Gastroesophageal sphincter (tissue), 4 donors: ENCODE measurements at regions not wholly inside any gene's neighbourhood (a gene's known extent, or its start where the extent isn't known, plus 50 kb on each side); places are given as distances from the start of the nearest gene placed in this dataset.

ENCODE experiments used
- ATAC-seq: fragments of 150-250 bp; one replicate; pipeline ENCODE4 v1.9.1; 2016; ENCODE audit warnings: mild to moderate bottlenecking, moderate library complexity
- H3K27ac ChIP-seq, 4 donors: fragments of 200-600 bp; sonication (generic) in 3 of 4; 1 replicate in 3 of 4; 2 replicates in 1 of 4; pipeline ENCODE4 v1.5.1; 2016 to 2019
- H3K27me3 ChIP-seq: fragments of 200-600 bp; sonication (generic); one replicate; pipeline ENCODE4 v1.5.1; 2019
- H3K36me3 ChIP-seq, 2 donors: fragments of 200-600 bp; sonication (generic); one replicate each; pipeline ENCODE4 v1.5.1; 2019; ENCODE audit warnings: control low read depth in 1 of 2
- H3K4me1 ChIP-seq, 3 donors: fragments of 200-600 bp; sonication (generic); 1 replicate in 2 of 3; 2 replicates in 1 of 3; pipeline ENCODE4 v1.5.1; 2016 to 2019; ENCODE audit warnings: control low read depth in 2 of 3
- H3K4me3 ChIP-seq, 2 donors: fragments of 200-600 bp; sonication (generic); one replicate each; pipeline ENCODE4 v1.5.1; 2019; ENCODE audit warnings: mild to moderate bottlenecking in 1 of 2, moderate library complexity in 1 of 2
- H3K9me3 ChIP-seq, 3 donors: fragments of 200-600 bp; sonication (generic); one replicate each; pipeline ENCODE4 v1.5.1; 2017 to 2019; ENCODE audit warnings: control low read depth in 2 of 3
- CTCF ChIP-seq, 4 experiments: fragments of 200-600 bp in 2 of 4; fragments of 450-650 bp in 2 of 4; sonication (generic) in 1 of 4; IDR thresholded peaks; one replicate each; pipeline ENCODE4 v1.5.1; 2017 to 2019; ENCODE audit warnings: antibody characterized with exemption in 4 of 4, mild to moderate bottlenecking in 2 of 4, moderate library complexity in 2 of 4
- EP300 ChIP-seq: sonication (generic); formaldehyde crosslinking; IDR thresholded peaks from one replicate; pipeline ENCODE4 v1.6.1; 2017; ENCODE audit warnings: antibody characterized with exemption, mild to moderate bottlenecking
- POLR2A ChIP-seq, 2 donors: fragments of 450-650 bp; IDR thresholded peaks; one replicate each; pipeline ENCODE4 v1.6.1; 2017; ENCODE audit warnings: antibody characterized with exemption in 2 of 2, mild to moderate bottlenecking in 2 of 2, moderate library complexity in 1 of 2
- POLR2AphosphoS5 ChIP-seq: sonication (generic); formaldehyde crosslinking; IDR thresholded peaks from one replicate; pipeline ENCODE4 v1.6.1; 2017; ENCODE audit warnings: antibody characterized with exemption
- WGBS, 2 donors: methylation state at CpG; one replicate each; pipeline ENCODE4 v1.1.5; 2018; ENCODE audit warnings: low coverage in 1 of 2; 5-methylcytosine and 5-hydroxymethylcytosine counted together

- Histone ChIP-seq H3K36me3 (no peaks in the 10 kb centered on the region), H3K27ac (no peak overlapping the region), H3K9me3 (peaks cover 0 to 45% (median 0%) of the 10 kb centered on the region in 3 donors), H3K4me3 (no peak overlapping the region), H3K27me3 (peaks cover 7% of the 10 kb centered on the region), H3K4me1 (no peaks in the 10 kb centered on the region)
- no peak for ATAC-seq
- TF ChIP-seq EP300 (no peak), CTCF (IDR thresholded peaks at IDR 0.05) (peak in 3 of 4 experiments; percentile 9 to 40 (median 16))
- 22 to 25% methylated on average over 3 of the region's 3 CpGs for WGBS, 2 donors
These were observed 337.9 kb downstream of the AACS start for GRCh38 chr12:125402874-125403789.

GRCh38 chr12:125403843-125404242 lies 338.6 kb downstream of the AACS start:
- ATAC-seq, result no peak
- H3K9me3 ChIP-seq, result peaks cover 0 to 38% (median 0%) of the 10 kb centered on the region in 3 donors
- WGBS, 2 donors, result 71 to 73% methylated on average over 2 of the region's 2 CpGs

GRCh38 chr12:125406131-125406530 lies 340.9 kb downstream of the AACS start:
- no peaks in the 10 kb centered on the region for H3K36me3 ChIP-seq
- no peak for TF ChIP-seq CTCF (IDR thresholded peaks at IDR 0.05)
- no peak for TF ChIP-seq POLR2AphosphoS5
- TF ChIP-seq POLR2A (IDR thresholded peaks at IDR 0.05), result no peak
- no peak for TF ChIP-seq EP300
- H3K4me1 ChIP-seq, result no peaks in the 10 kb centered on the region
- H3K4me3 ChIP-seq, result no peak overlapping the region
- peaks cover 0 to 27% (median 0%) of the 10 kb centered on the region in 3 donors for H3K9me3 ChIP-seq
- 78 to 100% methylated on average over 1 to 5 of the region's 5 CpGs for WGBS, 2 donors
- peaks cover 7% of the 10 kb centered on the region for H3K27me3 ChIP-seq
- no peak for ATAC-seq
- H3K27ac ChIP-seq, result no peak overlapping the region

More at GRCh38 chr12:125403843-125404242, 338.6 kb downstream of the AACS start:
- no peaks in the 10 kb centered on the region for H3K4me1 ChIP-seq
- TF ChIP-seq EP300, result no peak
- no peak for TF ChIP-seq POLR2AphosphoS5
- no peak for TF ChIP-seq POLR2A (IDR thresholded peaks at IDR 0.05)
- no peak for TF ChIP-seq CTCF (IDR thresholded peaks at IDR 0.05)
- no peak overlapping the region for H3K4me3 ChIP-seq
- no peaks in the 10 kb centered on the region for H3K36me3 ChIP-seq
- H3K27ac ChIP-seq, result no peak overlapping the region
- peaks cover 7% of the 10 kb centered on the region for H3K27me3 ChIP-seq

- Histone ChIP-seq H3K27ac (no peak overlapping the region), H3K4me1 (no peaks in the 10 kb centered on the region), H3K27me3 (peaks cover 7% of the 10 kb centered on the region), H3K36me3 (no peaks in the 10 kb centered on the region), H3K4me3 (no peak overlapping the region), H3K9me3 (peaks cover 0 to 5% (median 0%) of the 10 kb centered on the region in 3 donors)
- no peak for ATAC-seq
- TF ChIP-seq EP300 (no peak), POLR2A (IDR thresholded peaks at IDR 0.05) (no peak), POLR2AphosphoS5 (no peak), CTCF (IDR thresholded peaks at IDR 0.05) (no peak)
- WGBS, 2 donors, result 64 to 67% methylated on average over 3 of the region's 3 CpGs
These were observed 343.5 kb downstream of the AACS start for GRCh38 chr12:125408718-125409117.

GRCh38 chr12:125412506-125412905 lies 347.3 kb downstream of the AACS start:
- Histone ChIP-seq H3K4me1 (no peaks in the 10 kb centered on the region), H3K9me3 (no peaks in the 10 kb centered on the region), H3K36me3 (no peaks in the 10 kb centered on the region), H3K27ac (no peak overlapping the region), H3K27me3 (no peaks in the 10 kb centered on the region), H3K4me3 (no peak overlapping the region)
- WGBS, 2 donors, result 72% methylated on average over 10 of the region's 11 CpGs; no CpG with 5 or more reads in 1 of the 2 donors
- no peak for ATAC-seq
- TF ChIP-seq POLR2AphosphoS5, result no peak
- no peak for TF ChIP-seq EP300
- no peak for TF ChIP-seq CTCF (IDR thresholded peaks at IDR 0.05)
- TF ChIP-seq POLR2A (IDR thresholded peaks at IDR 0.05), result no peak
